ENCODE measurements at regions not wholly inside any gene's neighbourhood (a gene's known extent, or its start where the extent isn't known, plus 50 kb on each side); places are given as distances from the start of the nearest gene placed in this dataset.

DNA sequence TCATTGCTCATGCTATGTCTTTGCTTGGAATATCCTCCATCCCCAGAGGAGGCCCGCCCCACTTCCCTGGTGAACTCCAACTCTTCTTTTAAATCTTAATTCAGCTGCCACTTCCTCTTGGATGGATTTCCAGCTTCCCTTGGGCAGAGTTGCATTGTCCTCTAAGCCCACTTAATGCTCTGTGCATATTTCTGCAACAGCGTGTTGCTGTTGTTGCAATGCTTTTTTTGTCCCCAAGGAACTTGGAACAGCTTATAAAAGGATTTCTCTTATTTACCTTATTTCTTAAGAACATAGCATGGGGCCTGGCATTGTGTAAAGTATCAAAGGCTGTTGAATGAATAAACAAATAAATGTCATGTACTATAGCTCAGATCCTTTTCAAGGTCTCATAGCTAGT lies 507.4 kb downstream of the METTL15 start:
- TF ChIP-seq, protein P1, sequence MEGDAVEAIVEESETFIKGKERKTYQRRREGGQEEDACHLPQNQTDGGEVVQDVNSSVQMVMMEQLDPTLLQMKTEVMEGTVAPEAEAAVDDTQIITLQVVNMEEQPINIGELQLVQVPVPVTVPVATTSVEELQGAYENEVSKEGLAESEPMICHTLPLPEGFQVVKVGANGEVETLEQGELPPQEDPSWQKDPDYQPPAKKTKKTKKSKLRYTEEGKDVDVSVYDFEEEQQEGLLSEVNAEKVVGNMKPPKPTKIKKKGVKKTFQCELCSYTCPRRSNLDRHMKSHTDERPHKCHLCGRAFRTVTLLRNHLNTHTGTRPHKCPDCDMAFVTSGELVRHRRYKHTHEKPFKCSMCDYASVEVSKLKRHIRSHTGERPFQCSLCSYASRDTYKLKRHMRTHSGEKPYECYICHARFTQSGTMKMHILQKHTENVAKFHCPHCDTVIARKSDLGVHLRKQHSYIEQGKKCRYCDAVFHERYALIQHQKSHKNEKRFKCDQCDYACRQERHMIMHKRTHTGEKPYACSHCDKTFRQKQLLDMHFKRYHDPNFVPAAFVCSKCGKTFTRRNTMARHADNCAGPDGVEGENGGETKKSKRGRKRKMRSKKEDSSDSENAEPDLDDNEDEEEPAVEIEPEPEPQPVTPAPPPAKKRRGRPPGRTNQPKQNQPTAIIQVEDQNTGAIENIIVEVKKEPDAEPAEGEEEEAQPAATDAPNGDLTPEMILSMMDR (IDR thresholded peaks at IDR 0.05) = no peak

DNA sequence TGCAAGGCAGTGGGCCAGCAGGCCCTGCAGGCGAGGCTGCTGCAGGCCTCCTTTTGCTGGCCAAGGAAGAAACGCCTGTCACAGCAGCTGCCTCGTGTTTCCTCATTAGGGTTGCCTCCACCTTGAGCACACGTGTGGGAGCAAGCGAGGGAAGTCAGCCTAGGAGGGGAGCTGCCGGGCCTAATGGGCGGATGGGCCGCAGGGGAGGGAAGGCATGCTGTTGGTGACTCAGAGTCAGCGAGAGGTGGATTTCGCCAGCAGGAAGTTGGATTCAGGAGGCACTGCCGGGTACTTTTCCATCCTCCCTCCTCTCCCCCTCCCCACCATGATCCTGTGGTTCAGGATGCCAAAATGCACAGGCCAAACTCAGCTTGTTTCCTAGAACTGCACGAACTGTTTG lies 498.7 kb downstream of the METTL15 start:
- TF ChIP-seq, protein P1 (IDR thresholded peaks at IDR 0.05) = no peak

DNA sequence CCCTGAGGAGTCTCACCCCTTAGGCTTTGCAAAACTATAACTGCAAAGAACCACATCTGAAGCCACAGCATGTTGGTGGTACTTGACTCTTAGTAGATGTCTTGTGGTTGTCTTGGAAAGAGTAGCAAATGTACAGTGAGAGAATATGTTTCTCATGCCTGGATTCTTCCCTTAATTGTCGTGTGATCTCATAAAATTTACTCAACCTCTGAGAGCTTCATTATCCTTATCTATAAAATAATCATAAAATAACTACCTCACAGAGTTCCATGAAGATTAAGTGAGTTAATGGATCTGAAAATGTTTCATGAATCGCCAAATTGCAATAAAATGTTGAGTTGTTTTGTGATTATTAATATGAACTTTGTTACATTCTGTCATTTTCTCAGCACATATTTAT lies 491.5 kb downstream of the METTL15 start:
- TF ChIP-seq, protein P1 (IDR thresholded peaks at IDR 0.05) = no peak

DNA sequence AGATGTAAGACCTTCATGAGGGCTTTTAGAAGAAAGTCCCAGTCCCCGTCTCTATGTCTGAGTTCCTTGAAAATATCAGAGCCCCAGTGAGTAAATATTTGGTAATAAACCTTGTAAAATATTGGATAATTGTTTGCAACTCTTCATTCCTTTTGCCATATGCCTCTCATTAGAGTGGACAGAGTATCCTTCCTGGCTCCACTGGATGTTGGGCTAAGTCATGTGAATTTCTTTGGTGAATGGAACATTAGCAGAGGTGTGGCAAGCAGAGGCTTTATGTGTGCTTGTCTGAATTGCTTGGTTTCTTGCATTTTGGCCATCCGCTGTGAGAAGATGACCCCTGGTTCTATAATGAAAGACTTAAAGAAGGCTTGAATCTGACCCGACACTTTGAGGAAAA lies 490.3 kb downstream of the METTL15 start:
- TF ChIP-seq, protein P1 (IDR thresholded peaks at IDR 0.05) = no peak

DNA sequence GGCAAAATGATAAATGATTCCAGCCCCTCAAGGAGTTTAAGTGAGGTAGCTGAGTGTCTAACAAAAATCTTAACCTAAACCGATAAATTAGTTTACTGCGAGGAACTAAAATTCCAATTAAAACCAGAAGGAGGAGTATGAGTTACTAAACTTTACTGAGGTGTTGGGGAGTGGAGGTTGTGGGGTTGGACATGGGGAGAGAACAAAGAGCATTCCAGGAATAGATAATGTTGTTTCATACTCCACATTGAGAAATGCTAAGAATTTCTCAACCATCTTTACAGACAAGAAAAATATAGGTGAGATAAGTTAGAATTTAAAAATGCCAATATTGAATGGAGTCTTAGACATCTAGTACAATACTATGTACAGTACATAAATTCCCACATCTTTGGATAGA lies 488.6 kb downstream of the METTL15 start:
- TF ChIP-seq, protein P1 (IDR thresholded peaks at IDR 0.05) = no peak

DNA sequence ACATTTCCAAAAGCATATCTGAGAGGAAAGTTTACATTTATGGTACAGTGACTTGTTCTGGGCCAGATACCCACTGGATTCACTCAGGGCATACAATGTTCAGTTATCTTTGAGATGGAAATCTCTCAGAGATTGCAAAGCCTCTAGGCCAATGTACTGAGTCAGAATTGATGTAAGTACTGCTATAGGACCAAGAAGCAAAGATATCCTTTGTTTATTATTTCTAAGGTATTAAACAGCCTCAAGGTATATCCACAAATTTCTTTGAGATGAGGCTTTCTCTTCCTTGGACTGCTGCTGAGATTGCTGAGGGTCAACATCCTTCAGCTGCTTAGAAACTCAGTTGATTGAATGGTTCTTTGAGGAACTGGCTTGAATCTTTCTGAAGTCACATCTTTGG lies 484.0 kb downstream of the METTL15 start:
- TF ChIP-seq, protein P1 (IDR thresholded peaks at IDR 0.05) = no peak

DNA sequence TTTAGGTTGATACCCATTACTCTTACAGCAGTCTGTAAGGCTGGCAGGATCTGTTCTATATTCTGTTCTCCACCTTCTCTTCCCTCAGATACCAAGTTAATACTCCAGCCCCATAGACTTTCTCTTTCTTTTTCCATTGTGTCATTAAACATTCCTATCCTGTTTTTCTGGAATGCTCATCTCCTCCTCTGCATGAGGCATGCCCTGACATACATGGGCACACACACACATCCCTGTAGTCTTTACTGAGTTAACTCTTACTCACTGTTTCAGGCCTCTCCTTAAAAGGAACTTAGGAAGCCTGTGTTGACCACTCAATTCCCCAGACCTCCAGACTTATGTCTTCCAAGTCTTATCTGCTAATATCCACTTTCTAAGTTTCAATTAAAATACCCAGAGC lies 476.8 kb downstream of the METTL15 start:
- TF ChIP-seq, protein P1 (IDR thresholded peaks at IDR 0.05) = no peak

DNA sequence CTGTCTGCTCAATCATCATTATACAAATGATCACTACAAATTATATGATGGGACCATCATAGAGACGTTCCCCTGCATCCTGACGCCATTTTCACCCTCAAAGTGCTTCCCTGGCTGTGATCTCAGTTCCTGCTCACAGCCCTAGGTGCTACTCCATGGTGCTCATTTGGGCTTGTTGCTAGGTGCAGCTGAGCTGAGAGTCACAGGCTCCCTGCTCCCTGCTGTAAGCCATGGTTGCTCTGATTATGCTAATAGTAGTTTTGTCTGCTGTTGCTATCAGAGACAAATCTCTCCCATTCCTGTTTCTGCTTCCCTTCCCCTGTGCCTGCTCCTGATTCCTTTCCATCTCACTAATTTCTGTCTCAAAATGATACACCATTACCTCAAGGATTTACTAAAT lies 474.3 kb downstream of the METTL15 start:
- TF ChIP-seq, protein P1 (IDR thresholded peaks at IDR 0.05) = no peak

All from LNCAP (cell line).